ENCODE measurements at regions not wholly inside any gene's neighbourhood (a gene's known extent, or its start where the extent isn't known, plus 50 kb on each side); places are given as distances from the start of the nearest gene placed in this dataset.

GRCh38 chr15:70440416-70441138 is 322.8 kb downstream of the UACA start:
- TF ChIP-seq FOXP2 (optimal IDR thresholded peaks at IDR 0.05; ENCODE audit: borderline replicate concordance, extremely low read depth, extremely low read length, insufficient read depth), result no peak
- TF ChIP-seq SIN3A (IDR thresholded peaks at IDR 0.05; ENCODE audit: borderline replicate concordance, insufficient read depth, low read length), result no peak
- no peak for TF ChIP-seq REST (IDR thresholded peaks at IDR 0.05; ENCODE audit: insufficient read depth in 1 of 2, low read depth in 2 of 2, low read length in 2 of 2)
- TF ChIP-seq TAF1 (IDR thresholded peaks at IDR 0.05; ENCODE audit: borderline replicate concordance, insufficient read depth, low read length), result no peak
- no peak for TF ChIP-seq POLR2AphosphoS5 (IDR thresholded peaks at IDR 0.05; ENCODE audit: low read depth, low read length)

GRCh38 chr15:70439880-70440279 is 323.5 kb downstream of the UACA start:
- TF ChIP-seq TAF1 (IDR thresholded peaks at IDR 0.05; ENCODE audit: borderline replicate concordance, insufficient read depth, low read length), result no peak
- no peak for TF ChIP-seq REST (IDR thresholded peaks at IDR 0.05; ENCODE audit: insufficient read depth in 1 of 2, low read depth in 2 of 2, low read length in 2 of 2)
- no peak for TF ChIP-seq POLR2AphosphoS5 (IDR thresholded peaks at IDR 0.05; ENCODE audit: low read depth, low read length)

- no peak for TF ChIP-seq TAF1 (IDR thresholded peaks at IDR 0.05; ENCODE audit: borderline replicate concordance, insufficient read depth, low read length)
Observed at GRCh38 chr15:70439304-70439877, 324.0 kb downstream of the UACA start.

- TF ChIP-seq REST (IDR thresholded peaks at IDR 0.05; ENCODE audit: insufficient read depth in 1 of 2, low read depth in 2 of 2, low read length in 2 of 2) (no peak), FOXP2 (optimal IDR thresholded peaks at IDR 0.05; ENCODE audit: borderline replicate concordance, extremely low read depth, extremely low read length, insufficient read depth) (no peak), SIN3A (IDR thresholded peaks at IDR 0.05; ENCODE audit: borderline replicate concordance, insufficient read depth, low read length) (no peak), POLR2AphosphoS5 (IDR thresholded peaks at IDR 0.05; ENCODE audit: low read depth, low read length) (no peak), TAF1 (IDR thresholded peaks at IDR 0.05; ENCODE audit: borderline replicate concordance, insufficient read depth, low read length) (no peak)
Observed at GRCh38 chr15:70438776-70439175, 324.6 kb downstream of the UACA start.

GRCh38 chr15:70437882-70438451 is 325.4 kb downstream of the UACA start:
- TF ChIP-seq SIN3A (IDR thresholded peaks at IDR 0.05; ENCODE audit: borderline replicate concordance, insufficient read depth, low read length) (no peak), FOXP2 (optimal IDR thresholded peaks at IDR 0.05; ENCODE audit: borderline replicate concordance, extremely low read depth, extremely low read length, insufficient read depth) (no peak), POLR2AphosphoS5 (IDR thresholded peaks at IDR 0.05; ENCODE audit: low read depth, low read length) (no peak), REST (IDR thresholded peaks at IDR 0.05; ENCODE audit: insufficient read depth in 1 of 2, low read depth in 2 of 2, low read length in 2 of 2) (no peak), TAF1 (IDR thresholded peaks at IDR 0.05; ENCODE audit: borderline replicate concordance, insufficient read depth, low read length) (no peak)
